ENCODE measurements at regions not wholly inside any gene's neighbourhood (a gene's known extent, or its start where the extent isn't known, plus 50 kb on each side); places are given as distances from the start of the nearest gene placed in this dataset.

DNA sequence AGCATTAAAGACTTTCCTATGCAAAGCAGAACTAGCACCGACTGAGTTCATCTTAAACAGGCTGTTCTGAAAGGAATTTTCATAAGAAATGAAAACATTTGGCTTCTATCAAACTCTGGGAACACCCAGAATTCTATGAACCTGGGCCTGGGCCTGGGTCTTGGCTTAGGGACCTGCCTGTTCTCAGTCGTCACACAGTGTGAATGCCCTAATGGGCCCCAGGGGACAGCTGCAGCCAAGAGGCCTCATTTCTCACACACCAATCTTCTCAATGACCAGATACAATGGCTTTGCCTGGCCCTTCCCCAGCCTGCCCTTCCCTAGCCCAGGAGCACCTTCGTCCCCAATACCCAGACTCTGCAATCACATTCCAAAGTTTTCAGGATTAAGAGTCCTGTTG, 234.9 kb upstream of the ARHGAP20 start:
- BruUV-seq (replicated peaks), result no TSS peak
- no peak for FAIRE-seq
- no peak for DNase-seq (ENCODE audit: low read depth, low spot score)
- ATAC-seq, result no peak
- ChIA-PET POLR2A (no interaction called here), RAD21 (ENCODE audit: unreplicated experiment) (no interaction called here), SMC1A (ENCODE audit: uncharacterized antibody, unreplicated experiment) (interaction anchor here (1.3 kb wide), 1 partner anchor 23 kb away, joined by 3 read pairs; no protein-coding TSS in a partner anchor), CTCF (no interaction called here)
- Histone ChIP-seq H3K27me3 (replicated peaks in 1 of 2; ENCODE audit: control insufficient read depth in 2 of 2, insufficient read depth in 2 of 2, low read length in 1 of 2) (no peaks in the 10 kb centered on the region; a peak in 1 of 4 replicates), H3K27ac (ENCODE audit: control insufficient read depth, insufficient read depth) (no peak overlapping the region), H3K4me3 (no peak overlapping the region), H2AFZ (ENCODE audit: control insufficient read depth, low read depth, low read length) (no peak overlapping the region), H3K79me2 (ENCODE audit: control insufficient read depth, insufficient read depth, low read length) (no peaks in the 10 kb centered on the region), H3K9me3 (replicated peaks; ENCODE audit: control insufficient read depth, insufficient read depth, low read length) (no peaks in the 10 kb centered on the region; the same call in 2 of the 3 replicates), H4K20me1 (ENCODE audit: control insufficient read depth, insufficient read depth) (no peaks in the 10 kb centered on the region), H3K36me3 (ENCODE audit: control insufficient read depth in 2 of 2, insufficient read depth in 2 of 2, low read length in 1 of 2) (no peaks in the 10 kb centered on the region), H3K9ac (ENCODE audit: control insufficient read depth, insufficient read depth, low read length) (no peak overlapping the region), H3K4me1 (ENCODE audit: control insufficient read depth, insufficient read depth, low read length) (peaks cover 3% of the 10 kb centered on the region), H3K4me2 (ENCODE audit: control insufficient read depth, insufficient read depth) (no peak overlapping the region)
- no peak for TF ChIP-seq HDAC6 (IDR thresholded peaks at IDR 0.05; ENCODE audit: unreplicated experiment)
- TF ChIP-seq MTA2 (IDR thresholded peaks at IDR 0.05; ENCODE audit: low read depth), result no peak
- no peak for TF ChIP-seq ZNF207 (IDR thresholded peaks at IDR 0.05; ENCODE audit: borderline replicate concordance)
- TF ChIP-seq, protein P1, sequence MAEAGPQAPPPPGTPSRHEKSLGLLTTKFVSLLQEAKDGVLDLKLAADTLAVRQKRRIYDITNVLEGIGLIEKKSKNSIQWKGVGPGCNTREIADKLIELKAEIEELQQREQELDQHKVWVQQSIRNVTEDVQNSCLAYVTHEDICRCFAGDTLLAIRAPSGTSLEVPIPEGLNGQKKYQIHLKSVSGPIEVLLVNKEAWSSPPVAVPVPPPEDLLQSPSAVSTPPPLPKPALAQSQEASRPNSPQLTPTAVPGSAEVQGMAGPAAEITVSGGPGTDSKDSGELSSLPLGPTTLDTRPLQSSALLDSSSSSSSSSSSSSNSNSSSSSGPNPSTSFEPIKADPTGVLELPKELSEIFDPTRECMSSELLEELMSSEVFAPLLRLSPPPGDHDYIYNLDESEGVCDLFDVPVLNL (IDR thresholded peaks at IDR 0.05; ENCODE audit: low read depth, low read length), result no peak
- TF ChIP-seq MEF2B (IDR thresholded peaks at IDR 0.05; ENCODE audit: partially characterized antibody, poor library complexity, severe bottlenecking), result peak; percentile 77
- intact Hi-C loops (cut with micrococcal nuclease; ENCODE audit: unreplicated experiment) (no loop called here), in situ Hi-C loops (cut with MboI) (no loop called here)
- 0% methylated on average over 3 of the region's 3 CpGs for WGBS (ENCODE audit: insufficient coverage, insufficient replicate concordance, low lambda C conversion rate, missing lambda C conversion rate)

DNA sequence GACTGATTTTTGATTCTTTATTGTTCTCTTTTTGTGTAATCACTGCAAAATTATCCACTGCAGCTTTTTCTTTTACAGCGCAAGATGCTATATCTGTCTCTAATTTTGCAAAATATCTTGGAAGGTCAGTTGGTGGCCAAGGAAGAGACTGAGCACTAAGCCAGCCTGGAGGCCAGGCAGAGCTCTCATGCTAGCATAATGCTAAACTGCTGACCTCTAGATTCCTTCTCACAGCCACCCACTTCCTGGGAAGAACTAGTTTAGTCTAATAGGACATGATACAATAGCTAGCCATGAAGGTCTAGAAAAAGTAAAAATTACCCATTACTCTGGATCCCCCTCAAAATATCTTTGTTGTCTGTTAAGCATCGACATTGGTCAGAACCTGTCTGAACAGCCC, 227.2 kb upstream of the ARHGAP20 start:
- Histone ChIP-seq H3K4me2 (ENCODE audit: control insufficient read depth, insufficient read depth) (no peak overlapping the region), H3K79me2 (ENCODE audit: control insufficient read depth, insufficient read depth, low read length) (no peaks in the 10 kb centered on the region), H3K27me3 (replicated peaks in 1 of 2; ENCODE audit: control insufficient read depth in 2 of 2, insufficient read depth in 2 of 2, low read length in 1 of 2) (no peaks in the 10 kb centered on the region; a peak in 1 of 4 replicates), H3K36me3 (ENCODE audit: control insufficient read depth in 2 of 2, insufficient read depth in 2 of 2, low read length in 1 of 2) (no peaks in the 10 kb centered on the region), H3K4me1 (ENCODE audit: control insufficient read depth, insufficient read depth, low read length) (no peaks in the 10 kb centered on the region), H3K9ac (ENCODE audit: control insufficient read depth, insufficient read depth, low read length) (no peak overlapping the region), H3K27ac (ENCODE audit: control insufficient read depth, insufficient read depth) (no peak overlapping the region), H3K4me3 (no peak overlapping the region), H4K20me1 (ENCODE audit: control insufficient read depth, insufficient read depth) (no peaks in the 10 kb centered on the region), H3K9me3 (replicated peaks; ENCODE audit: control insufficient read depth, insufficient read depth, low read length) (no peaks in the 10 kb centered on the region; the same call in 2 of the 3 replicates), H2AFZ (ENCODE audit: control insufficient read depth, low read depth, low read length) (no peak overlapping the region)
- ChIA-PET RAD21 (ENCODE audit: unreplicated experiment) (no interaction called here), SMC1A (ENCODE audit: uncharacterized antibody, unreplicated experiment) (no interaction called here), POLR2A (no interaction called here), CTCF (no interaction called here)
- intact Hi-C loops (cut with micrococcal nuclease; ENCODE audit: unreplicated experiment), result loop anchor here (5.0 kb wide), 1 partner anchor 52 kb away; no protein-coding TSS in a partner anchor
- TF ChIP-seq CHD4 (IDR thresholded peaks at IDR 0.05) (no peak), TCF7 (IDR thresholded peaks at IDR 0.05; ENCODE audit: borderline replicate concordance) (no peak), RCOR1 (conservative IDR thresholded peaks at IDR 0.05; ENCODE audit: low read depth, low read length) (no peak)
- TF ChIP-seq, protein P2, sequence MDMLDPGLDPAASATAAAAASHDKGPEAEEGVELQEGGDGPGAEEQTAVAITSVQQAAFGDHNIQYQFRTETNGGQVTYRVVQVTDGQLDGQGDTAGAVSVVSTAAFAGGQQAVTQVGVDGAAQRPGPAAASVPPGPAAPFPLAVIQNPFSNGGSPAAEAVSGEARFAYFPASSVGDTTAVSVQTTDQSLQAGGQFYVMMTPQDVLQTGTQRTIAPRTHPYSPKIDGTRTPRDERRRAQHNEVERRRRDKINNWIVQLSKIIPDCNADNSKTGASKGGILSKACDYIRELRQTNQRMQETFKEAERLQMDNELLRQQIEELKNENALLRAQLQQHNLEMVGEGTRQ (IDR thresholded peaks at IDR 0.05; ENCODE audit: borderline replicate concordance, low read depth, low read length), result no peak
- ATAC-seq, result no peak
- in situ Hi-C loops (cut with MboI), result no loop called here
- no peak for FAIRE-seq
- no peak for DNase-seq (ENCODE audit: low read depth, low spot score)
- 50% methylated on average over 2 of the region's 2 CpGs for WGBS (ENCODE audit: insufficient coverage, insufficient replicate concordance, low lambda C conversion rate, missing lambda C conversion rate)
- BruUV-seq (replicated peaks), result no TSS peak

Data from GM12878 (cell line).